ENCODE measurements at regions not wholly inside any gene's neighbourhood (a gene's known extent, or its start where the extent isn't known, plus 50 kb on each side); places are given as distances from the start of the nearest gene placed in this dataset.

DNA sequence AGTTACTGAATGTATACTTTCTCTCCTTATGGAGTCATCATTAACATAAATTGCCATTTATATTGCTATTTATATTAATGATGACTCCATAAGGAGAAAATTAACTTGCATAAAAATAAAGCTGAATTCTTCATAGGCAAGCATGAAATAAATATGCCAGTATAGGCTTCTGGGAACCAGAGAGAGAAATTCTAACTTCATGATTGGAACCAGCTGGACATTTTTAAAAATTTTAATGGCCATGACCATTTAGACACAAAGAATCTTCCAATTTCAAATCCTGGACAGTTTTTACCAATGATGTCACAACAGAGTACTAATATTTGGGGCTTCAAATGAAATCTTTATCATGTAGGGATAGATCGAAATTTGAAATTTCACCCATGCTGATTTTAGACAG, 268.7 kb downstream of the PTGER3 start:
- TF ChIP-seq, protein P1, sequence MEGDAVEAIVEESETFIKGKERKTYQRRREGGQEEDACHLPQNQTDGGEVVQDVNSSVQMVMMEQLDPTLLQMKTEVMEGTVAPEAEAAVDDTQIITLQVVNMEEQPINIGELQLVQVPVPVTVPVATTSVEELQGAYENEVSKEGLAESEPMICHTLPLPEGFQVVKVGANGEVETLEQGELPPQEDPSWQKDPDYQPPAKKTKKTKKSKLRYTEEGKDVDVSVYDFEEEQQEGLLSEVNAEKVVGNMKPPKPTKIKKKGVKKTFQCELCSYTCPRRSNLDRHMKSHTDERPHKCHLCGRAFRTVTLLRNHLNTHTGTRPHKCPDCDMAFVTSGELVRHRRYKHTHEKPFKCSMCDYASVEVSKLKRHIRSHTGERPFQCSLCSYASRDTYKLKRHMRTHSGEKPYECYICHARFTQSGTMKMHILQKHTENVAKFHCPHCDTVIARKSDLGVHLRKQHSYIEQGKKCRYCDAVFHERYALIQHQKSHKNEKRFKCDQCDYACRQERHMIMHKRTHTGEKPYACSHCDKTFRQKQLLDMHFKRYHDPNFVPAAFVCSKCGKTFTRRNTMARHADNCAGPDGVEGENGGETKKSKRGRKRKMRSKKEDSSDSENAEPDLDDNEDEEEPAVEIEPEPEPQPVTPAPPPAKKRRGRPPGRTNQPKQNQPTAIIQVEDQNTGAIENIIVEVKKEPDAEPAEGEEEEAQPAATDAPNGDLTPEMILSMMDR (IDR thresholded peaks at IDR 0.05), result no peak
- TF ChIP-seq, protein P2, sequence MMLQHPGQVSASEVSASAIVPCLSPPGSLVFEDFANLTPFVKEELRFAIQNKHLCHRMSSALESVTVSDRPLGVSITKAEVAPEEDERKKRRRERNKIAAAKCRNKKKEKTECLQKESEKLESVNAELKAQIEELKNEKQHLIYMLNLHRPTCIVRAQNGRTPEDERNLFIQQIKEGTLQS (CRISPR knock-in tag; conservative IDR thresholded peaks at IDR 0.05), result no peak

Measured in WTC11 (cell line).